ENCODE measurements at regions not wholly inside any gene's neighbourhood (a gene's known extent, or its start where the extent isn't known, plus 50 kb on each side); places are given as distances from the start of the nearest gene placed in this dataset.
"Not testable (repeated sequence)": the region's sequence is repeated elsewhere in the genome, so short reads cannot be mapped to it uniquely, and the experiment has no call there.

DNA sequence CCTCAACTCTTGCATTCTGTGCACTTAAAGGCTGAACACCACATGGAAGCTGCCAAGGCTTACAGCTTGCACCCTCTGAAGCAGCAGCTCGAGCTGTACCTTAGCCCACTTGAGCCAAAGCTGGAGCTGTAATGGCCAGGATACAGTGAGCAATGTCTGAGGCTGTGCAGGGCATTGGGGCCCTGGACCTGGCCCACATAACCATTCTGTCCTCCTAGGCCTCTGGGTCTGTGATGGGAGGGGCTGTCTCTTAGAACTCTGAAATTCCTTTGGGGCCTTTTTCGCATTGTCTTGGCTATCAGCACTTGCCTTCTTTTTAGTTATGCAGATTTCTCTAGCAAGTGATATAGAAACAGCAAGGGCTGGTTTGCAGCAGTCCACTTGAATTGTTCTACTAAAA is 303.8 kb upstream of the CLEC14A start:
- no peak overlapping the region for H3K4me3 ChIP-seq (ENCODE audit: low read length in 3 of 3)
- no peaks in the 10 kb centered on the region for H3K36me3 ChIP-seq (ENCODE audit: control insufficient read depth in 2 of 3, insufficient read depth in 3 of 3, low read length in 3 of 3)
- H3K27ac ChIP-seq (ENCODE audit: low read depth in 2 of 2, low read length in 2 of 2), result no peak overlapping the region
- H3K9ac ChIP-seq (ENCODE audit: low read length in 3 of 3), result no peak overlapping the region
- DNase-seq, result no peak
- H3K9me3 ChIP-seq (ENCODE audit: control insufficient read depth in 2 of 3, insufficient read depth in 1 of 3, low read length in 3 of 3), result peaks cover 0 to 12% (median 3%) of the 10 kb centered on the region in 3 donors
- intact Hi-C loops (cut with DNase I), result no loop called here
- TF ChIP-seq, protein P1, sequence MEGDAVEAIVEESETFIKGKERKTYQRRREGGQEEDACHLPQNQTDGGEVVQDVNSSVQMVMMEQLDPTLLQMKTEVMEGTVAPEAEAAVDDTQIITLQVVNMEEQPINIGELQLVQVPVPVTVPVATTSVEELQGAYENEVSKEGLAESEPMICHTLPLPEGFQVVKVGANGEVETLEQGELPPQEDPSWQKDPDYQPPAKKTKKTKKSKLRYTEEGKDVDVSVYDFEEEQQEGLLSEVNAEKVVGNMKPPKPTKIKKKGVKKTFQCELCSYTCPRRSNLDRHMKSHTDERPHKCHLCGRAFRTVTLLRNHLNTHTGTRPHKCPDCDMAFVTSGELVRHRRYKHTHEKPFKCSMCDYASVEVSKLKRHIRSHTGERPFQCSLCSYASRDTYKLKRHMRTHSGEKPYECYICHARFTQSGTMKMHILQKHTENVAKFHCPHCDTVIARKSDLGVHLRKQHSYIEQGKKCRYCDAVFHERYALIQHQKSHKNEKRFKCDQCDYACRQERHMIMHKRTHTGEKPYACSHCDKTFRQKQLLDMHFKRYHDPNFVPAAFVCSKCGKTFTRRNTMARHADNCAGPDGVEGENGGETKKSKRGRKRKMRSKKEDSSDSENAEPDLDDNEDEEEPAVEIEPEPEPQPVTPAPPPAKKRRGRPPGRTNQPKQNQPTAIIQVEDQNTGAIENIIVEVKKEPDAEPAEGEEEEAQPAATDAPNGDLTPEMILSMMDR (IDR thresholded peaks at IDR 0.05; ENCODE audit: borderline replicate concordance, extremely low read depth, insufficient read depth), result no peak
- no peaks in the 10 kb centered on the region for H3K27me3 ChIP-seq (ENCODE audit: control insufficient read depth, insufficient read depth, low read length)
- H3K4me1 ChIP-seq (ENCODE audit: control insufficient read depth in 2 of 3, insufficient read depth in 2 of 3, low read depth in 1 of 3, low read length in 3 of 3), result no peaks in the 10 kb centered on the region
- no peak for FAIRE-seq

DNA sequence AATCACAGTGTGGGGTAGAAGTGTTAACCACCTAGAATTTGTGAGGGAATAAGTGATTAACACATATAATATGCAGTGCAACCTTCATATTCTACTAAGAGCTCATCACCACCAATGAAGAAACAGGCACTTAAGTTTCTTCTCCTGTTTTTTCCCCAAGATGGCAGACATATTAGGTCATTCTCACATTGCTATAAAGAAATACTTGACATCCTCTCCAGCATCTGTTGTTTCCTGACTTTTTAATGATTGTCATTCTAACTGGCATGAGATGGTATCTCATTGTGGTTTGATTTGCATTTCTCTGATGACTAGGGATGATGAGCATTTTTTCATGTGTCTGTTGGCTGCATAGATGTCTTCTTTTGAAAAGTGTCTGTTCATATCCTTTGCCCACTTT is 301.5 kb upstream of the CLEC14A start:
- H3K4me3 ChIP-seq (ENCODE audit: low read length in 3 of 3); DNase-seq; H3K27me3 ChIP-seq (ENCODE audit: control insufficient read depth, insufficient read depth, low read length); H3K9ac ChIP-seq (ENCODE audit: low read length in 3 of 3); H3K27ac ChIP-seq (ENCODE audit: low read depth in 2 of 2, low read length in 2 of 2); intact Hi-C loops (cut with DNase I); H3K36me3 ChIP-seq (ENCODE audit: control insufficient read depth in 2 of 3, insufficient read depth in 3 of 3, low read length in 3 of 3); FAIRE-seq; H3K4me1 ChIP-seq (ENCODE audit: control insufficient read depth in 2 of 3, insufficient read depth in 2 of 3, low read depth in 1 of 3, low read length in 3 of 3): not testable (repeated sequence)
- peaks cover 0 to 12% (median 3%) of the 10 kb centered on the region in 3 donors for H3K9me3 ChIP-seq (ENCODE audit: control insufficient read depth in 2 of 3, insufficient read depth in 1 of 3, low read length in 3 of 3)

DNA sequence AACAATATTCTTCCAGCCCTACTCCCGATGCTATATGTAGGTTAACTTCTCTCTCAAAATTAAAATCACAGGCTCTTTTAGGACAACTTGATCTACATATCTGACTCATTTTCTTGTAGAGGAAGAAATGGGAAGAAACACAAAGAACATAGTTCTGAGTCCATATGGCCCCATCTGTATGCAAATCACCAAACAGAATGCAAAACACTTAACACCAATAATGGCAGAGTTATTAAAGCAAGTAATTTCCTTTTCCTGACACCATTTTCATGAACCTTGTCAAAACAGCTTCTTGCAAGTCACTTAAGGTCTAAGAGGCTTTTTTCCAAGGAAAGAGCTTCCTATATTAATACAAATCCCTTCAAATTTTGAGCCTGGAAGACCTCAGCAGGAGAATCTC is 300.4 kb upstream of the CLEC14A start:
- Histone ChIP-seq H3K36me3 (ENCODE audit: control insufficient read depth in 2 of 3, insufficient read depth in 3 of 3, low read length in 3 of 3) (no peaks in the 10 kb centered on the region), H3K27ac (ENCODE audit: low read depth in 2 of 2, low read length in 2 of 2) (no peak overlapping the region), H3K4me3 (ENCODE audit: low read length in 3 of 3) (no peak overlapping the region), H3K27me3 (ENCODE audit: control insufficient read depth, insufficient read depth, low read length) (no peaks in the 10 kb centered on the region), H3K9ac (ENCODE audit: low read length in 3 of 3) (no peak overlapping the region), H3K9me3 (ENCODE audit: control insufficient read depth in 2 of 3, insufficient read depth in 1 of 3, low read length in 3 of 3) (peaks cover 0 to 4% (median 3%) of the 10 kb centered on the region in 3 donors), H3K4me1 (ENCODE audit: control insufficient read depth in 2 of 3, insufficient read depth in 2 of 3, low read depth in 1 of 3, low read length in 3 of 3) (no peaks in the 10 kb centered on the region)
- intact Hi-C loops (cut with DNase I), result no loop called here
- FAIRE-seq, result no peak
- no peak for DNase-seq
- TF ChIP-seq, protein P1 (IDR thresholded peaks at IDR 0.05; ENCODE audit: borderline replicate concordance, extremely low read depth, insufficient read depth), result no peak

DNA sequence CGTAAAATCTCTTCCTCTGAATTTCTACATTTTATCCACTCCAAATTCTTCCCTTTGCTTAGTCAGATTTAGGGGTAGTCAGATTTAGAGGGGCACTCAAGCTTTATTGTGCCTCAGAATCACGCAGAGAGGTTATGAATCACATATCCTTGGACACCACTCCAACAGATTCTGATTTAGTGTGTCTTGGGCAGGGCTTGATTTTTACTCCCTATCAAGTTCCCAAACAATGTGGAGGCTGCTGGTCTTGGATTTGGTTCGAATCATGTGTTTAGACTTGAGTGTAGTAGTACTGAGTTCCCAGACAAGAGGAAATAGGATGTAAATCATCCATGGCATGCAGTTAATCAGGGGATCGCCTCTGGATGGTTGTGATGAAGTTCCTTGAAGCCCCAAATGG is 298.1 kb upstream of the CLEC14A start:
- no peak overlapping the region for H3K27ac ChIP-seq (ENCODE audit: low read depth in 2 of 2, low read length in 2 of 2)
- peak in 1 of 5 donors; percentile 14 for DNase-seq
- intact Hi-C loops (cut with DNase I), result no loop called here
- H3K36me3 ChIP-seq (ENCODE audit: control insufficient read depth in 2 of 3, insufficient read depth in 3 of 3, low read length in 3 of 3), result no peaks in the 10 kb centered on the region
- no peaks in the 10 kb centered on the region for H3K9me3 ChIP-seq (ENCODE audit: control insufficient read depth in 2 of 3, insufficient read depth in 1 of 3, low read length in 3 of 3)
- no peak for FAIRE-seq
- TF ChIP-seq, protein P1 (IDR thresholded peaks at IDR 0.05; ENCODE audit: borderline replicate concordance, extremely low read depth, insufficient read depth), result no peak
- no peak overlapping the region for H3K4me3 ChIP-seq (ENCODE audit: low read length in 3 of 3)
- no peak overlapping the region for H3K9ac ChIP-seq (ENCODE audit: low read length in 3 of 3)
- H3K4me1 ChIP-seq (ENCODE audit: control insufficient read depth in 2 of 3, insufficient read depth in 2 of 3, low read depth in 1 of 3, low read length in 3 of 3), result no peaks in the 10 kb centered on the region
- H3K27me3 ChIP-seq (ENCODE audit: control insufficient read depth, insufficient read depth, low read length), result no peaks in the 10 kb centered on the region
